GM12874 (cell line): ENCODE measurements at regions not wholly inside any gene's neighbourhood (a gene's known extent, or its start where the extent isn't known, plus 50 kb on each side); places are given as distances from the start of the nearest gene placed in this dataset.

Source experiments
- CTCF ChIP-seq: IDR thresholded peaks from 2 replicates; pipeline ENCODE4 v1.5.1; 2011; ENCODE audit warnings: low read depth, mild to moderate bottlenecking, control low read depth, low read length, moderate library complexity; ENCODE audit not compliant: insufficient read depth

- no peak for TF ChIP-seq CTCF
Measured at GRCh38 chr14:53838374-53838773, 118.3 kb downstream of the BMP4 start.

GRCh38 chr14:53836551-53836950, 120.1 kb downstream of the BMP4 start:
- TF ChIP-seq CTCF, result no peak

GRCh38 chr14:53828820-53829219, 127.8 kb downstream of the BMP4 start:
- TF ChIP-seq CTCF, result no peak

GRCh38 chr14:53824061-53824460, 132.6 kb downstream of the BMP4 start:
- no peak for TF ChIP-seq CTCF

- TF ChIP-seq CTCF, result no peak
Measured at GRCh38 chr14:53814392-53814791, 142.2 kb downstream of the BMP4 start.

- TF ChIP-seq CTCF, result no peak
Measured at GRCh38 chr14:53810221-53810620, 146.4 kb downstream of the BMP4 start.

- TF ChIP-seq CTCF, result no peak
Measured at GRCh38 chr14:53808042-53808441, 148.6 kb downstream of the BMP4 start.

- TF ChIP-seq CTCF, result no peak
Measured at GRCh38 chr14:53807542-53807941, 149.1 kb downstream of the BMP4 start.
